GM18870 (cell line): ENCODE measurements at regions not wholly inside any gene's neighbourhood (a gene's known extent, or its start where the extent isn't known, plus 50 kb on each side); places are given as distances from the start of the nearest gene placed in this dataset.

Experiments
- ATAC-seq: cut with Tn5 transposase; IDR thresholded peaks from one replicate; pipeline ENCODE4 v1.9.1; 2021; ENCODE audit warnings: moderate library complexity; ENCODE audit not compliant: unreplicated experiment

DNA sequence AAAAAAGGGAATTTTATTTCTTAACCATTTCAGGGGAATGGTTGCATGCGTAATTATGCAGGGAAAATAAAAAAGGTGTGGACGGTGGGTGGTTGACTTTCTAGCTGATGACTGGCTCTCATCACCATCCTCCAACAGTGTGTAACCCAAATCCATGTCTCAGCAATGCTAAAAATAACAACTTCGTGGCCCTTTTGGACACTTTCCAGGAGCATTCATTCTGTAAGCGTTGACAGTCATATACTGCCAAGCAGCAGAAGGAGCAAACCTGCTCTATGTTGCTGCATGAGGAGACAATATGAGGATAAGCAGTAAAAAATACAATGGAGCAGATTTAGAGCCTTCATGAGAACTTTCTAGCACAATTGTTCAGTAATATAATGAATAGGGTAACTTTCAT is 189.1 kb downstream of the ANXA2 start:
- ATAC-seq, result no peak

DNA sequence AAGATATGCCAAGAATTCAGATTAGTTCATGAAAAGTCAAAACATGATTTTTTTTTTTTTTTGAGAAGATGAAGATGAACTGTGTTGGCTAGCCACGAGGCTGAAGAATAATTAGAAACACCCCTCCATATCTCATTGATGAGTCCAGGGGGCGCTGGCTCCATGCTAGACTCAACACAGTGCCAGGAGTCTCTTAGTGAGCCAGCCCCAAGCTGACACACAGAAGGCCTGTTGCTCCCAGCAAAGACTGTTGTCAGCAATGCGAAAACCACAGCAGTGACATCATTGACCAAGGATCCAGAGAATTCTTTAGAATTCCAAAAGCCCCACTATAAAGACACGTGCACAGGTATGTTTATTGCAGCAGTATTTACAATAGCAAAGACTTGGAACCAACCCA is 185.2 kb downstream of the ANXA2 start:
- ATAC-seq, result no peak

DNA sequence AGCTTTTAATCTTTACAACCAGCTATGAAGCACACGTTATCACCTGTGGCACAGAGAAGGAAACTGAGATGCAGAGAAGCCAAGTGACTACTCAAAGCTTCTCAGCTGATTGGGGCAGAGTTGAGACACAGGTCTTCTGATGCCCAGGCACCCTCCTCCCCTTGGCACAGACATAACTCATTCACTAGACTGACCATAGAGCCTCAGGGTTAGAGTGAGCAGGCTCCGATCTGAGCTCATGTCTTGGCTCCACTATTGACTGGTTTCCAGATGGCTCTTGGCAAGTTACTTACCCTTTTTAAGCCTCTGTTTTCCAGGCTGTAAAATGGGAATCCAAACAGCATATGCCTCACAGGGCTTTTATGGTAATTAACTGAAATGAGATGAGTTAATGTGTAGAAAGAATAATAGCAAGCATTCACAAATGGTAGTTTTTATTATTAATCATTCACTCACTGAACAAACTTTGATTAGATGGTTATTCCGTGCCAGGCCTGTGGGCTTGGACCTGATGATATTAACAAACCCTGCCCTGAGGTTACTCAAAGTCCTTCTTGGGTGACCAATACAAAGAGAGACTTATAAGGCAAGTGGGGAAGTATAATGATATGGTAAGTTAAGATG is 184.3 kb downstream of the ANXA2 start:
- ATAC-seq, result no peak

DNA sequence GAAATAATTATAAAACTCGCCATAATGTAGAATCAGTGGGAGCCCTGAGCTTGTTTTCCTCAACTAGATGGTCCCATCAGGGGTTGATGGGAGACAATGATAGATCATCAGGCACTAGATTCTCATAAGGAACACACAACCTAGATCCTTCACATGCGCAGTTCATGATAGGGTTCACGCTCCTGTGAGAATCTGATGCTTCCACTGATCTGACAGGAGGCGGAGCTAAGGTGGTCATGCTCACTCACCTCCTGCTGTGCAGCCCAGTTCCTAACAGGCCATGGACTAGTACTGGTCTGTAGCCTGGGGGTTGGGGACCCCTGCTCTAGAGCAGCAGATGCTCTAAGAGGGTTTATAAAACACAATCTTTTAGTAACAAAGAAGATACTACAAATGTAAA is 183.6 kb downstream of the ANXA2 start:
- no peak for ATAC-seq

DNA sequence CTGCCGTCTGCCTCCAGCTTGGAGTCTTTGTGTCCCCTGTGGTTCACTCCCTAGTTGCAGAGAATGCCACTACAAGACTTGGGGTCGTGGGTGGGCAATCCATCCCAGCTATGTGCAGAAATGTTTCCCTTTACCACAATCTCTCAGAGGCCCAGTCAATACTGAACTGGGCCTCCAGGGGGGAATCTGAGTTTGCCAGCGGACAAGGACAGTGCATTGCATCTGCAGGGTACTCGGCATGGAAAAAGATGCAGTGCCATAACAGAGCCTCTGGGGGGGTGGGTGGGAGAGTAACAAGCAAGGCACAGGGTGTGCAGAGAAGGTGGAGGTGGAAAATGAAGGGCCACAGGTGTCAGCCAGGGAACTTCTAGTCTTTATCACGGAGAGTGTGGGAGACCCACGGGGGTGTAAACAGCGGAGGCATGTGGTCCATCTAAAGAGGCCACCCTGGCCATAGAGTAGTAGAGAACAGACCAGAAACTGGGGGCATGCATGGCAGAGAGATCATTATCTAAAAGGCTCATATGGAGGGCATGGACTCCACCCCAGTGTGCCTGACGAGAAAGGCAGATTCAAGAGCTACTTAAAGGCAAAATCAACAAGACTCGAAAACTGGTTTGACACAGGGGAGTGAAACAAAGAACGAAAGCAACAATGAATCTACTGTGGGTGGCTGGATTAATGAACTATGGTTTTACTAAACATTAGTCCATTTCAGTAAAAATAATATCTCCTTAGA is 182.4 kb downstream of the ANXA2 start:
- no peak for ATAC-seq

DNA sequence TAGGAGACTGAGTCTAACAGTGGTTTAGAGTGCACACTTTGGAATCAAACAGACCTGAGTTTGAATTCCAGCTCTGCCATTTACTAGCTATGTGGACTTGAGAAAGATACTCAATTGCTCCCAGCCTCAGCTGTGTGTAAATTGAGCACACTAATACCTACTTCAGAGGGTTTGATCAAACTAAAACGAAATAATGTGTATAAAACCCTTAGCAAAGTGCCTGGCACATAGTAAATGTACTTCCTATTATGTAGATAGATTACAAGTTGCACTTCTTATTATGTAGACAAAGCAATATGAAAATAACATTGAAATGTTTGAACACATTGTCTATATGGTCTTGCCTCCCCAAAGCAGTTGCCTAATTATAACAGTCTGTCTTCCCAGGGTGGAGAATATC is 180.6 kb downstream of the ANXA2 start:
- no peak for ATAC-seq

DNA sequence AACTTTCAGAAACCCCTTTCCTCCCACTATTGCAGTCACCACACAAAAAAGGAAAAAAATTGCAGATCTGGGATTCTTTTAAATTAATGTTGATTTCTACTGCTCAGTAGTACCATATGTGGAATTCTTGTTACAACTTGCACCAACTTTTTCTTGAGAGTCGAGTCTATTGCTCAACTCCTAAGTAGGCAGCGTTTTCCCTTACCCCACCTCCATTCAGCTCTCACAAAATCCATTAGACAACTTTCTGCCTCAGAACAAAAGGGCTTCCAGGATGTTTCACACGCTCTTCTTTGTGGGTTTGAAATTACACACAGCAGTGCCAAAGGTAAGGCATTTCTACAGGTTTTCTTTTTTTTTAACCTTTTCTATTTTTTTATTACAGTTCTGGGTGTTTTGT is 179.5 kb downstream of the ANXA2 start:
- no peak for ATAC-seq

DNA sequence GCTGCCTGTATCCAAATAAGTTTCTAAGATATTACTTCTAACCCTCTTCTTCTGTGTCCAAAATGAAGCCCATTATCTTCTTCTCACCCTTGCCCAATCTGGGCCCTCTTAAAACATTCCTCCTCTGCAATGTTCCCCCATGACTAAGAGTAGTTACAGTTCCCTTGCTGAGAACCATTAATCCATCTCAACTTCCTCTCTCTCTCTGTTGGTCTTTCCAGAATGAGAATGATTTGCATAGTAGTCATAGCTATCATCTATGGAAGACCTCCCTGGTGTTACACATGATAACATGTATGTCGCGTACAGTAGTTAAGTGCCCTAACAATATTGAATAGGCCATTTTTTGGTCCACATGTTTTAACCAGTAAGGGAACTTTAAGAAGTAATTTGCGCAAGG is 177.9 kb downstream of the ANXA2 start:
- ATAC-seq, result no peak

DNA sequence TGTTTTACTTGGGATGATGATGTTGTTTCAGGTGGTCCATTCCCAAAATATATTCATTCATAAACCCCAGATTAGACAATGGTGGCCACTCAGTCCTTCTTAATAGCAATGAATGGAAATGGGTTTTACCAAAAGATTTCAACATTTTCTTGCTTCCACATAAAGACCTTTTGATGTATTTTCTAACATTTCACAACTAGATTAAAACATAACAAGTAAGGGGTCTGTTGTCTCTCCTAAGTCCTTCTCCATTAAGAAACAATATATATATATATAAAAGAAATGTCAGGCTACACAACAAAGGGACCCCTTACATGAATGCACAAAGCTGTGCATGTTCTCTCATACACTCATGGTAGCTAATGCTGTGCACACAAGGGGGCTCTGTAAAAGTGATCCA is 176.4 kb downstream of the ANXA2 start:
- ATAC-seq, result no peak

DNA sequence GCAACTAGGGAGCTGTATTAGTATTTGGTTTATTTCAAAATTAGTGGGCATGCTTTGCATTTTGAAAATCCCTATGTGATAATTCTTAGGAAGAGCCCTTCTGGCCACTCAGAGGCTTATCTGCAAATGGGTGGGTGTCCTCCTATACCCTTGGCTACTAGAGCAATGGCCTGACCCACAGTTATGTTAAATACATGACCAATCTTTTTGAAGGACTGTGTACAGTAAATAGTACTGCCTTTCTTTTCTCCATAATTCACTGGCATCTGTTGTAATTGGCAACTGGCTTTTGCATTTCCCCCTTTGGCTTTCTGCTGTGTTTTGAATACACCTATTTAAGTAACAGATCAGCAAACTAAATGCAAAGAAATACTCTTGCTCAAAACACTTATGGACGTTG is 175.4 kb downstream of the ANXA2 start:
- ATAC-seq, result no peak

DNA sequence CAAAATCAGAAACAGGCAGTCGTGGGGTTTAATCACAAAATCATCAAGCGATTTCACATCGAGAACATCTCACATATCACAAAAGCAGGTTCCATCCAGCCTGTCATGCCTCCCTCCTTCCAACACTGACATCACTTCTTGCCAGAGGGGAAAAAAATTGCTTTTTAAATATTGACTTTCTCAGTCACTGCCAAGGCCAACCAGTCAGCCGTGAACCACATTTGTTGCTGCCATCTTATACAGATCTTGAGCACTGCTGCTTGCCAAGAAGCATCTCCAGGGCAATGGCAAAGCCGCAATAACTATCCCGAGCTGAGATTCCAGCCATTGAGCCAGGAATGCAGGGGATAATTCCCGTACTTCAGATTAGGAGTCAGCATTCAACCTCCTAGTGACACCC is 174.6 kb downstream of the ANXA2 start:
- no peak for ATAC-seq

DNA sequence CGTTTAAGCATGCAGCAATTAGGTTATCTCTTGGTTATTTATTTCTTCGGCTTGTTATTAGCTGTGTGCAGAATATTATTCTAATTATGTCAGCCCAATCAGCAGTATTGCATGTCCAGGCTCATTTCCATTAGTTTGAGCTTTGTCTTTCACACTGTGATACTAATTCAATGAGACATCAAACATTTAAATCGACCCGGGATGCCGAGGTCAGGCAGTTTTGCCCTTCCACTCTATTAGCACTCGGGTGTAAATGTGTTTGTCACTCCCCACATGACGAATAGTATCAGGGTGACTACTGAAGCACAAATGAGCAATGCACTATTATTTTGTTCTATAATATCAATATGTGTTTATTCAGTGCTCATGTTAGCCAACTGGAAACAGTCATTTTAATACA is 170.9 kb downstream of the ANXA2 start:
- no peak for ATAC-seq

DNA sequence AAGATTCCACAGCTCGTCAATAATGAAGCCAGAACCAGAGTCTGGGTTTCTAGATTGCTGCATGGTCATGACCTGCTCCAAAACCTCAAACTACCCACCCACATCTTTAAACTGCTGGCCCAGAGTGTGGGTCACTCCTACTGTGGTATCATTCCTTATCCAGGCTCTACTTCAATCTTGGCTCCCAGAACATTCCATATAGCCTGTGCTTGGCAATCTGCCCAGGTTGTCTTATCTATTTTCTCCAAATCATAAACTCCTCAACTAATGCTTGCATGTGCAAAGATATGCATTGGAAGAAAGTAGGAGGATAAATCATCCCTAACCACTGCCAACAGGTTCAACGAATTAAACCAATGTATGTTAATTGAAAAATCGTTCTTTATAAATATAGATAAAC is 169.7 kb downstream of the ANXA2 start:
- no peak for ATAC-seq

DNA sequence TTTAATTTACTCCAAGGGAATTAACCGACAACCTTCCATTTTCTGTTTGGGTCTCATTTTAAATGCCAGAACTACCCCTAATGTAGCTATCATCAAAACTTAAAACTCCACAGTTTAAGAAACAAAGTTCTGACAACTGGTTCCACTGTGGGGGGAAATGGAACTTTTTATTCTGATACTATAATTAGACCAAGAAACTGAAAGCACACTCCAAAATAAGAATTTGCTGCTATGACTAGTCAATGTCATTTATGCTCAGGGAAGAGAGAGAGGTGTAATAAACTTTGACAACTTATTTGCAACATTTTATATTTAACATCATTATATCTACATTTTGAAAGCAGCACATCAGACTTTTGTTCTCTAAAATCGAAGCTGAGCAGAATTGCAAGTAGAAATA is 169.2 kb downstream of the ANXA2 start:
- ATAC-seq, result no peak

DNA sequence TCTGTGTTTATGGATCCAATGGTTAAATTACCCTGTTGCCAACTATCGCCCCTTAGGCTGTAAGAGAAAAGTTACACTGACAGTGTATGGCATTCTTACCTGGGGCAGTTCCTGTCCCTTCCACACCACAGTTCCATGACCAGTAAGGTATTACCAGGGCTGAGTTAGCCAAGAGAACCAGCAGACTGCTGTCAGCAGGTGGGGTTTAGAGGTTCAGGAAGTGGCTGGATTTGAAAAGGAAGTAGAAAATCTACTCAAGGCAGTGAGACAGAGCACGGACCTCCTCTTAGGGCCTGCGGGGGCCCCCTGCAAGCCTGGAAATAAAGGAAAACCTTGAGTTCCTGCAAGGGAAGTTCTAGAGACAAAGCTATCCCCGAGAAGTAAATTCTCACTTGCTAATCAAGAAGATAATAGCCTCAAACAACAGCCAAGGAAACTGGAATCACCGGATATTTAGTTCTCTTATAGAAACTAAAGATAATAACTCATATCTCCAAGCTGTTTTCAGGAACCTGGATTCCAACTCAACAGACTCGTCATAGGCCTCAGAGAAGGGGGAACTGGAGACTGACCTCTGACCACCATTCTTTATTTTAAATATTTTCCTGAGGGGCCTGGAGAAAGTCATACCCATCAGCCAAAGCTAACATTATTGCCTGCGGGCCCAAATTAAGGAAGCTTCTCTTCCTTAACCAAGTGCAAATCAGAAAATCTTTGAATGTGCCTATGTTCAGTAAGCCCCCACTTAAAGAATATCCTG is 161.7 kb downstream of the ANXA2 start:
- ATAC-seq, result no peak

DNA sequence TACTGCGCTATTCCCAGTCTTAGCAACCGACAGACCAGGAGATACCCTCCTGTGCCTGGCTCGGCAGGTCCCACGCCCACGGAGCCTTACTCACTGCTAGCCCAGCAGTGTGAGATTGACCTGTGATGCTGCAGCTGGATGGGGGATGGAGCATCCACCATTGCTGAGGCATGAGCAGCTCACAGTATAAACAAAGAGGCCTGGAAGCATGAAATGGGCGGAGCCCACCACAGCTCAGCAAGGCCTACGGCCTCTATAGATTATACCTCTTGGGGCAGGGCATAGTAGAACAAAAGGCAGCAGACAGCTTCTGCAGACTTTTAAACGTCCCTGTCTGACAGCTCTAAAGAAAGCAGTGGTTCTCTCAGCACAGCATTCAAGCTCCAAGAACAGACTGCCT is 160.3 kb downstream of the ANXA2 start:
- no peak for ATAC-seq

DNA sequence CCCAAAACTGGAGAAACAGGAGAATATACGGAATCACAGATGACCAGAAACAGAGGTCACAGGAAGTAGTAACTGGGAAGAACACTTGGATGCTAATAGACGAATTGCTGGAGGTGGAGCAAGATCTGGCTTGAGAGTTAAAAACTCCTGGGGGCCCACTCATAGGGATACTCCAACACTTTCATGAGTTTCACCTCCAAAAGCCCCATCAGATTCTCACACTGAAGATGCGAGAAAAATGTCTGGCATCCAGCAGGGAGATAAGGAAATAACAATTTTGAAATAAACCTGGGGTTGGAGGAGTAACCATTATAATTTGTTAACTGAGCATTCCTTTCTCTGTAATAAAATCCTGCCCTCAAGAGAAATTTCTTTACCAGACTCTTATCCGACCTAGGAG is 154.0 kb downstream of the ANXA2 start:
- ATAC-seq, result no peak

DNA sequence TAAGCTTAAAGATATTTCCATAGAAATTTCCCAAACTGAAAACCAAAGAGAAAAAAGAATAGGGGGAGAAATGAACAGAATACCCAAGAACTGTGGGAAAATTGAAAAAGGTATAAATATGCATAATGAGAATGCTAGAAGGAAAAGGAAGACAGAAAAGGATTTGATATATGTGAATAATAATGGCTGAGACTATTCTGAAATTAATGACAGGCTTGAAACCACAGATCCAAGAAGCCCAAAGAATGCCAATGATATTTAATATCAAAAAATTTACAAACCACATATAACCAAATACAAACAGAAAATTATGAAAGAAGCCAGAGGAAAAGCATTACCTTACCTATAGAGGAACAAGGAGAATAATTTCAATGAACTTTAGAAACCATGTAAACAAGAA is 153.0 kb downstream of the ANXA2 start:
- no peak for ATAC-seq

DNA sequence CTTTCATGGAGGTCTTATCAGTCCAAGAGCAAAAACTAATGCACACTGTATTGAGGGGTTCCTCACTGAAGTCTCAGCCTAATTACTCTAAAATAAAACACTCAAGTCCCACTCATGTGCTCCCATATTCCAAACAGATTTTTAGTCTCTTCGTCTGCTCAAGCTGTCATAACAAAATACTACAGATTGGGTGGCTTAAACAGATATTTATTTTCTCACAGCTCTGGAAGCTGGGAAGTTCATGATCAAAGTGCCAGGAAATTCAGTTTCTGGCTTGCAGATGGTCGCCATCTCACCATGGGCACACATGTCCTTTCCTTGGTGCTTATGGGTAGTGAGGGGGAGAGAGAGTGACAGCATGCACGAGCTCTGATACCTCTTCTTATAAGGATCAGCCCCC is 147.5 kb downstream of the ANXA2 start:
- ATAC-seq, result no peak

DNA sequence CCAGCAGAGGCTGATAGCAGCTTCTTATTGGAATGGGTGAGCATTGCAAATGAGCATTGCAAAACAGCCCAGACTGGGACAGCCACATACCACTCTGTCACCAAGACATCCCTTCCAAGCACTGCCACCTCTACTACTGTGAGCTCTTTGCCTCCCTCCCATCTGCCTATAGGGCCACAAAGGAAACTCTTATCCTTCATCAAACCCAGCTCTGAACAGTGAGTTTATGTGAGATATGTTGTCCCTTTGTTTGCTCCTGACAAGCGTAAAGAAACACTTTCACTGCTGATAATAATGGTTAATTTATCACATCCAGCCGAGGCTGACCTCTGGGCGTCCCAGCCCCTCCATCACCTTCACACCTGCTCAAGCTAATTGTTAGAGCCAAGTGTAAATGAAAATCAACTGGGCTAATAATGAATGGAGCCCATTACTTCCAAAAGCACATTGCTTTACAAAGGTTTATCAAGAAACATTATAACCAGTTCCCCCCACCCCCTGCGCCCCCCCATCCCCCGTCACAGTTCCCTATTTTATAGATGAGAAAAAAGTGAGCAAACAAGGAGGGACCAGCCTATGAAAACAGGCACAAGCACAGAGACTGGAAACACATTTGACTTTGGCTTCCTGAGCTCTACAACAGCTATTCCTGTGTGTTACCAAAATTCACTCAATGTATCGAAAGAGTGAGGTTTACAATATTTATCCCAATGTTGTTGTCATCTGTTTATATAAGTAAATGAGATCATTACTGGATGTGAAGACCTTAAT is 146.3 kb downstream of the ANXA2 start:
- ATAC-seq, result no peak

DNA sequence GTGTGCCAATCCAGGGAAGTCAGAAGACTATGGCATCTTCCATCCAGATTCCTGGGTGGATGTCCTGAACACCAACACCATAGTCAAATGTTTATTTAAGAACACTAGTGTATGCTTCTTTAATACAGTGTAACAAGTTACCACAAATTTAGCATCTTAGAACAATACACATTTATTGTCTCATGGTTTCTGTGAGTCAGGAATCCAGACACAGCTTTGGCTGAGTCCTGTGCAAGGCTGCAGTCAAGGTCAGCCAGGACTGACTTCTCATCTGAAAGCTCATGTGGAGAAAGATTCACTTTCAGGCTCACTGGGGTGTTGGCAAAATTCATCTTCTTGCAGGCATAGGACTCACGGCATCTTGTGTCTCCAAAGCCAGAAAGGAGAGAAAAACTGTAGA is 143.4 kb downstream of the ANXA2 start:
- ATAC-seq, result no peak

DNA sequence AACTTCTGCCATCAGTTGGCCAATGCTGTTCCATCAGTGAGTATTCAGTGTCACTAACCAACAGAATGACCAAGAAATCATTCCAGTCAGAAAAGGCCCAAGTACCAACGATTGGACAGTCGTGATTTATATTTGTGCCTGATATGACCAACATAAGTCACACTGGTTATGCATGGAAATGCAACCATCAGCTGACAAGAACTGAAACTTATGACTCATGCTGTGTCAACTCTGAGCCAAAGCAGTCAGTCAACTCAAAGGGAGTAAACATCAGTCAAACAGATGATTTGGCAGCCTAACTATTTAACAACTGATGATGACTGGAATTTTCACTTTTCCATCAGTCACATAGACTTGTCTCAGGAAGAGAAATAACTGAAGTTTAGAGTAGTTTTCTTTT is 142.4 kb downstream of the ANXA2 start:
- ATAC-seq, result peak; percentile 93
